ENCODE measurements at regions not wholly inside any gene's neighbourhood (a gene's known extent, or its start where the extent isn't known, plus 50 kb on each side); places are given as distances from the start of the nearest gene placed in this dataset.

DNA sequence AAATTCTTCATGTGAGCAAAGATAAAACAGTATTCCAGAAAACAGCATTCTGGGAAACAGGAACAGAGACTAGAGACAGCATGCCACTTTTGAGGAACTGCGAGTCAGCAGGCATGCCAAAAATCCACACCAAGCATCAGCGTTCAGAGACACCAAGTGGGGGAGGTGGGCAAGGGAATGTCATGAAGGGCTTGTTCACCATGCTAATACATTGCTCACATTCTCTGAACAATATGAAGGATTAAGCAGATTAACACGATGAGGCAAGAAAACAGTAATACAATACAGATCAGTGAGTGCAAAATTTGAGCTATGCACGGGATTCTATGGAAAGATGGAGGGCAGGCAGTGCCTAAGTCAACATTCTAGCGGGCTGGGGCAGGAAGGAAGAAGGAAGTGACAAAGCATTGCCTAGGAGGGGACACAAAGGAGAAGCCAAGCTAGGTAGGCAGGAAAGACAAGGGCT lies 278.3 kb downstream of the FBXW7 start:
- WGBS, 2 donors: 33 to 55% methylated on average over 5 of the region's 5 CpGs
- Histone ChIP-seq H3K27me3 (no peaks in the 10 kb centered on the region), H3K36me3 (no peaks in the 10 kb centered on the region), H3K4me3 (no peak overlapping the region), H3K27ac (no peak overlapping the region), H3K9me3 (no peaks in the 10 kb centered on the region), H3K4me1 (peaks cover 3 to 10% (median 4%) of the 10 kb centered on the region in 4 donors)
- ATAC-seq (ENCODE audit: low FRiP score in 2 of 2): no peak
- TF ChIP-seq, protein P1, sequence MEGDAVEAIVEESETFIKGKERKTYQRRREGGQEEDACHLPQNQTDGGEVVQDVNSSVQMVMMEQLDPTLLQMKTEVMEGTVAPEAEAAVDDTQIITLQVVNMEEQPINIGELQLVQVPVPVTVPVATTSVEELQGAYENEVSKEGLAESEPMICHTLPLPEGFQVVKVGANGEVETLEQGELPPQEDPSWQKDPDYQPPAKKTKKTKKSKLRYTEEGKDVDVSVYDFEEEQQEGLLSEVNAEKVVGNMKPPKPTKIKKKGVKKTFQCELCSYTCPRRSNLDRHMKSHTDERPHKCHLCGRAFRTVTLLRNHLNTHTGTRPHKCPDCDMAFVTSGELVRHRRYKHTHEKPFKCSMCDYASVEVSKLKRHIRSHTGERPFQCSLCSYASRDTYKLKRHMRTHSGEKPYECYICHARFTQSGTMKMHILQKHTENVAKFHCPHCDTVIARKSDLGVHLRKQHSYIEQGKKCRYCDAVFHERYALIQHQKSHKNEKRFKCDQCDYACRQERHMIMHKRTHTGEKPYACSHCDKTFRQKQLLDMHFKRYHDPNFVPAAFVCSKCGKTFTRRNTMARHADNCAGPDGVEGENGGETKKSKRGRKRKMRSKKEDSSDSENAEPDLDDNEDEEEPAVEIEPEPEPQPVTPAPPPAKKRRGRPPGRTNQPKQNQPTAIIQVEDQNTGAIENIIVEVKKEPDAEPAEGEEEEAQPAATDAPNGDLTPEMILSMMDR (IDR thresholded peaks at IDR 0.05): no peak
- TF ChIP-seq POLR2AphosphoS5 (IDR thresholded peaks at IDR 0.05) (no peak), EP300 (IDR thresholded peaks at IDR 0.05) (no peak), POLR2A (IDR thresholded peaks at IDR 0.05) (no peak)
- DNase-seq: no peak

DNA sequence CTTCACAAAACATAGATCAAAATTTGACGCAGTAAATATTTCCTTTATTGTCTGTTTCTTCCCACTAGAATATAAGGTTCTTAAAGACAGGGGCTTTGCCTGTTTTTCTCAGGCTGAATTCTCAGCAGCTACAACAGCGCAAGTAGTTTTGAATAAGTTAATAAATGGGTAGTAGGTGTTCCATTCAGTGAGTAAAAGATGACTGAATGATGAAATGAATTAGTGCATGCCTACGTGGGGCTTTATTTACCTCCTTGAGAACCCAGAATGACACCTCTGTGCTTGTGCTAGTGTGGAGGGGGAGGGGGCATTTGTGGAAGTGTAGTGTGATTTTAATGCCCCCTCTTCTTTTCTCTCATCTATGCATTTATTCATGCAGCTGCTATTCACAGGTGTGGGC lies 278.9 kb downstream of the FBXW7 start:
- WGBS, 2 donors: 84 to 91% methylated on average over 3 of the region's 3 CpGs
- Histone ChIP-seq H3K9me3 (no peaks in the 10 kb centered on the region), H3K36me3 (no peaks in the 10 kb centered on the region), H3K27me3 (no peaks in the 10 kb centered on the region), H3K27ac (no peak overlapping the region), H3K4me1 (peaks cover 3 to 10% (median 4%) of the 10 kb centered on the region in 4 donors), H3K4me3 (no peak overlapping the region)
- ATAC-seq (ENCODE audit: low FRiP score in 2 of 2) (no peak), DNase-seq (no peak)
- TF ChIP-seq POLR2AphosphoS5 (IDR thresholded peaks at IDR 0.05) (no peak), EP300 (IDR thresholded peaks at IDR 0.05) (no peak), POLR2A (IDR thresholded peaks at IDR 0.05) (no peak)
- TF ChIP-seq, protein P1 (IDR thresholded peaks at IDR 0.05): no peak

DNA sequence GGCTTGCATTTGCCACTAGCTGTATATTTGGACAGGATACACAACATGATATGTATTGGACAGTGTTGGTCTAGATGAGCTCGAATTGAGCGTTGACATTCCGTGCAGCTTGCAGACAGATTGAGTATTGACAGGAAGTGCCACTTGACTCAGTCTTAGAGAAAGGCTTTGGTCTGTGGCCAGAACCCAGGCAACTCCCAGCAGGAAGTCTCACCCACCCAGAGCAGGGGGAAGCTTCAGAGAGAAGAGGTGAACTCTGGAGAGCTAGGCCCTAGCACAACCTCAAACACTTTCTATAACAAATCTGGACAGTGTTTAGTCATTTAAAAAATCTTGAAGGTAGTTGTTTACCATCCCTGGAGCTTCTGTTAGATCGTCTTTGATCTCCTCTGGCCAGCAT lies 280.5 kb downstream of the FBXW7 start:
- DNase-seq: peak in 1 of 2 donors; percentile 42
- H3K4me3 ChIP-seq: no peak overlapping the region
- H3K27ac ChIP-seq: no peak overlapping the region
- no peaks in the 10 kb centered on the region for H3K27me3 ChIP-seq
- ATAC-seq (ENCODE audit: low FRiP score in 2 of 2): no peak
- H3K36me3 ChIP-seq: no peaks in the 10 kb centered on the region
- H3K4me1 ChIP-seq: peaks cover 3 to 10% (median 4%) of the 10 kb centered on the region in 4 donors
- no peak for TF ChIP-seq EP300 (IDR thresholded peaks at IDR 0.05)
- no peak for TF ChIP-seq POLR2A (IDR thresholded peaks at IDR 0.05)
- TF ChIP-seq, protein P1 (IDR thresholded peaks at IDR 0.05): no peak
- no peak for TF ChIP-seq POLR2AphosphoS5 (IDR thresholded peaks at IDR 0.05)
- WGBS, 2 donors: 13 to 16% methylated on average over 4 of the region's 4 CpGs
- no peaks in the 10 kb centered on the region for H3K9me3 ChIP-seq

DNA sequence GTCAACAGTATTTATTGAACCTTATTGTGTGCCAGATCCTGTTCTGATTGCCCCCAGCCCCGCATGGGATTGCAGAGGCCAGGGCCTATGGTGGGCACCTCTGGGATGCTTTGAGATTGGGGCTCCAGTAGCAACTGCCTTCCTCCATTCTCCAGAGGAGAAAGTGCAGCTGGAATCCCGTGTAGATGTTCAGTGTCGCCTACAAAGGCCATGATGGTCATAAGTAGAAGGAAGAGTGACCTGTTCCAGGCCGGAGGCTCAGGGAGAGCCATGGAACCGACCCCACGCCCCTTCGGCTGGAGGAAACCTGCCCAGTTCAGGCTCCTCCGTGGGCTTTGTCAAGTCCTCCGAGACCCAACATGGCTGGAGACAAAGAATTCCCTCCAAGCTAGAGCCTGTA lies 287.5 kb downstream of the FBXW7 start:
- 94 to 95% methylated on average over 9 of the region's 9 CpGs for WGBS, 2 donors
- Histone ChIP-seq H3K27ac (no peak overlapping the region), H3K27me3 (no peaks in the 10 kb centered on the region), H3K9me3 (no peaks in the 10 kb centered on the region), H3K4me1 (peaks cover 6 to 16% (median 10%) of the 10 kb centered on the region in 4 donors), H3K36me3 (no peaks in the 10 kb centered on the region), H3K4me3 (no peak overlapping the region)
- no peak for ATAC-seq (ENCODE audit: low FRiP score in 2 of 2)
- TF ChIP-seq, protein P1 (IDR thresholded peaks at IDR 0.05): no peak
- no peak for TF ChIP-seq POLR2AphosphoS5 (IDR thresholded peaks at IDR 0.05)
- TF ChIP-seq EP300 (IDR thresholded peaks at IDR 0.05): no peak
- TF ChIP-seq POLR2A (IDR thresholded peaks at IDR 0.05): no peak
- DNase-seq: no peak

DNA sequence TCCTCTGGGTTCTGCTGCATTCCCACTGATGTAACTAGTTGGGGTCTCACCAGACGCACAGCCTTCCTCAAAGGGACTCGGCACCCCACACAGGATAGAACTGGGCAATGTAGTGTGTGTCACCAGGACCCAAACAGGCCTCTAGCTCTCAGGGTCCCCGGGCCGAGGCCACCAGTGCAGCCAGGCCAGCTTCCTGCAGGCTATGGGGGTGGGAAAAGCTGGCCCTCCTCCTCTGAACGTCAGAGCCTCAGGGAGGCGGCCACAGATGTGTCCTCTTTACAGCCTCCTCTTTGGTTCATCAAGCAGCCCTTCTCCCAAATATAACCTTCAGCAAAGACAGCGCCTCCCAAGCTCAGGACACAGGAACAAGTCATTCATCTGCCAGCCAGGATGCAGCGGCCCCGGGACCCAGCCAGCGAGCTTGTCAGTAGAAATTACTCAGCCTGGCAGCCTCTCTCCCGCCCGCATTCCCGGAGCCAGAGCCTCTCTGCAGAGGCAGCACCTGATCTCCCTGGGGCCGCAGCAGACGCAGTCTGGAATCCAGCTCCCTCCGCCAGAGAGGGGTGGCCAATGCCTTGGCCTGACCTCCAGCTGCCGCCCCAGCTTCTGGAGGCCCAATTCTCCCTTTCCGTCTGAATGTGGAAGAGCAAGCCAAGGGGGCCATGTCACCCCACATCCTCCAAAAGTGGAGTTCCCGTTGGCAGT lies 288.5 kb downstream of the FBXW7 start:
- Histone ChIP-seq H3K9me3 (no peaks in the 10 kb centered on the region), H3K4me3 (no peak overlapping the region), H3K27me3 (no peaks in the 10 kb centered on the region), H3K4me1 (peaks cover 6 to 19% (median 10%) of the 10 kb centered on the region in 4 donors), H3K36me3 (no peaks in the 10 kb centered on the region), H3K27ac (no peak overlapping the region)
- DNase-seq (peak in 1 of 2 donors; percentile 64), ATAC-seq (ENCODE audit: low FRiP score in 2 of 2) (no peak)
- 88 to 89% methylated on average over 11 to 19 of the region's 19 CpGs for WGBS, 2 donors
- TF ChIP-seq POLR2AphosphoS5 (IDR thresholded peaks at IDR 0.05): no peak
- TF ChIP-seq, protein P1 (IDR thresholded peaks at IDR 0.05): no peak
- TF ChIP-seq POLR2A (IDR thresholded peaks at IDR 0.05): no peak
- no peak for TF ChIP-seq EP300 (IDR thresholded peaks at IDR 0.05)

Measured in upper lobe of left lung (tissue), 6 donors.